ENCODE measurements at regions not wholly inside any gene's neighbourhood (a gene's known extent, or its start where the extent isn't known, plus 50 kb on each side); places are given as distances from the start of the nearest gene placed in this dataset.

- TF ChIP-seq CTCF (conservative IDR thresholded peaks at IDR 0.05; ENCODE audit: low read depth in 2 of 2) (no peak), POLR2AphosphoS5 (IDR thresholded peaks at IDR 0.05; ENCODE audit: low read depth) (no peak), EZH2 (IDR thresholded peaks at IDR 0.05; ENCODE audit: low read depth, unreplicated experiment) (no peak), ZNF331 (CRISPR knock-in tag; IDR thresholded peaks at IDR 0.05; ENCODE audit: low read depth) (no peak)
These were observed 206.8 kb upstream of the NUDT4 start for GRCh38 chr12:93170928-93171327.
